CD4-positive, alpha-beta T cell treated with Interleukin-12 subunit alpha and Interleukin-12 subunit beta, for 1 hour (primary cell): ENCODE measurements at regions not wholly inside any gene's neighbourhood (a gene's known extent, or its start where the extent isn't known, plus 50 kb on each side); places are given as distances from the start of the nearest gene placed in this dataset.

Experiments used
- DNase-seq: peaks from one replicate; pipeline ENCODE4 v3.0.0-alpha.2; 2020

GRCh38 chrX:4225086-4225485 is 511.6 kb upstream of the PRKX start:
- no peak for DNase-seq

GRCh38 chrX:4206941-4207340 is 493.5 kb upstream of the PRKX start:
- DNase-seq: no peak

- no peak for DNase-seq
Observed at GRCh38 chrX:4197971-4198370, 484.5 kb upstream of the PRKX start.

GRCh38 chrX:4193500-4194155 is 480.2 kb upstream of the PRKX start:
- no peak for DNase-seq

- no peak for DNase-seq
Observed at GRCh38 chrX:4186331-4186730, 472.9 kb upstream of the PRKX start.

- DNase-seq: no peak
Observed at GRCh38 chrX:4185086-4185485, 471.6 kb upstream of the PRKX start.

- DNase-seq: no peak
Observed at GRCh38 chrX:4182408-4182806, 469.0 kb upstream of the PRKX start.

- no peak for DNase-seq
Observed at GRCh38 chrX:4181782-4182407, 468.4 kb upstream of the PRKX start.

- DNase-seq: no peak
Observed at GRCh38 chrX:4179031-4179430, 465.6 kb upstream of the PRKX start.

- DNase-seq: no peak
Observed at GRCh38 chrX:4175221-4175620, 461.8 kb upstream of the PRKX start.

- no peak for DNase-seq
Observed at GRCh38 chrX:4173743-4174142, 460.3 kb upstream of the PRKX start.

GRCh38 chrX:4151798-4152197 is 438.3 kb upstream of the PRKX start:
- no peak for DNase-seq

GRCh38 chrX:4150259-4150658 is 436.8 kb upstream of the PRKX start:
- no peak for DNase-seq

- no peak for DNase-seq
Observed at GRCh38 chrX:4129626-4130025, 416.2 kb upstream of the PRKX start.

- no peak for DNase-seq
Observed at GRCh38 chrX:4118666-4119530, 405.4 kb upstream of the PRKX start.

GRCh38 chrX:4110964-4111363 is 397.5 kb upstream of the PRKX start:
- no peak for DNase-seq

GRCh38 chrX:4094926-4095325 is 381.5 kb upstream of the PRKX start:
- no peak for DNase-seq

- DNase-seq: no peak
Observed at GRCh38 chrX:4091046-4091760, 377.8 kb upstream of the PRKX start.

GRCh38 chrX:4059893-4060292 is 346.4 kb upstream of the PRKX start:
- no peak for DNase-seq

GRCh38 chrX:4043951-4044350 is 330.5 kb upstream of the PRKX start:
- no peak for DNase-seq

- DNase-seq: no peak
Observed at GRCh38 chrX:4035874-4036273, 322.4 kb upstream of the PRKX start.

GRCh38 chrX:4028151-4028550 is 314.7 kb upstream of the PRKX start:
- no peak for DNase-seq

- no peak for DNase-seq
Observed at GRCh38 chrX:4005281-4005680, 291.8 kb upstream of the PRKX start.
